ENCODE measurements at regions not wholly inside any gene's neighbourhood (a gene's known extent, or its start where the extent isn't known, plus 50 kb on each side); places are given as distances from the start of the nearest gene placed in this dataset.
"Not testable (repeated sequence)": the region's sequence is repeated elsewhere in the genome, so short reads cannot be mapped to it uniquely, and the experiment has no call there.

DNA sequence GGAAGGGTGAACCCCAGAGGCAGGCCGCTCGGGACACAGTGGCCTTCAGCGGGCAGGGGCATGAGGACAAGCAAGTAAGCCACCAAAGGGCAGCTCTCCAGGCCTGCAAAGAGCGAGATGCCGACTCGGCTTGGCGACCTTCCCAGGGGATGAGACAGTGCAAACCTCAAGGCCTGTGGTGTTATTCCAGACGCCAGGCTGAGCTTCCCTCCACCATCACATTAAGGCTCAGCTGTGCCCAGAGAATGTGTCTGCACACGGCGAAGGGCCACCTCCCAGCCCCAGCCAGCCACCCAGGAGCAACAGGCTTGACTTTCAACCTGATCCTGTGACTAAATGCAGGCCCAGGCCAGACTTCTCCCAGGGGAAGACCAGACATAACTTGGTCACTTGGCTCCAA is 251.4 kb downstream of the SOX9 start:
- DNase-seq = no peak

GRCh38 chr17:72373910-72374741 is 253.3 kb downstream of the SOX9 start:
- DNase-seq = peak; percentile 7 to 81

DNA sequence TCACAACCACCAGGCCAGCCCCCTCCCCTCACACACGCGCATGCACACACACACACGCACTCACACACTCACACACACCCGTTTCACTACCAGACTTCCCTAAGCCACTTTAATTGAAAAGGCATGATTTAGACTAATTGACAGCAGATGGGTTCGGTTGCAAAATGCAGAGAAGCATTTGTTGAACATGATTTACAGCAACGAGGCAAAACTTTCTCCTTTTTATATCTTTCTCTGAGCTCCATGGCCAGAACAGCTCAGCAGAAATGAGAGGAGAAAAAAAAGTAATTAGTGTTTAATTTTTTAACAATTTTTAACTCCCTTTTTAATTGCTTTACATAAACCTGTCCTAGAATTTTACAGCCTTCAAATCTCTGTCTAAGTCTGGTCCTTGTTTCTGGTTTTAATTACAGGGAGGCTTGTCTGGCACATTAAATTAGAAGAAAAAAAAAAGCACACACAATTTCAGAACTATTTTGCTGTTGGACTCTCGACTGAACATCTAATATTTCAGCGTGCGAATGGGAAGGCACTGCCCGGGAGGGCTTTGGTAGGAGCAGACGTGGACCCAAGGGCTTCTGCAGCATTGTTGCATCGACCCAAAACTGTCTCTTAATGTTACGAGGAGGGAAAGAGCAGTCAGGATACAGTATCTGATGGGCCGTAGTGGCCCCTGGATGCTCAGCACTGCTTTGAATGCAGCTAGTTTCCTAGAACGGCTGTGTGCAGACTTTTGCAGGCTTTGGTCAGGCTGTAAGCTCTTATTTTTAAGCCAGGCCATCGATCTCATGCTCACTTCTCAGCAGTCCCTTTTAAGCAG is 255.9 kb downstream of the SOX9 start:
- DNase-seq = peak in 1 of 2 experiments; percentile 49

GRCh38 chr17:72378414-72379390 is 257.9 kb downstream of the SOX9 start:
- DNase-seq = no peak

DNA sequence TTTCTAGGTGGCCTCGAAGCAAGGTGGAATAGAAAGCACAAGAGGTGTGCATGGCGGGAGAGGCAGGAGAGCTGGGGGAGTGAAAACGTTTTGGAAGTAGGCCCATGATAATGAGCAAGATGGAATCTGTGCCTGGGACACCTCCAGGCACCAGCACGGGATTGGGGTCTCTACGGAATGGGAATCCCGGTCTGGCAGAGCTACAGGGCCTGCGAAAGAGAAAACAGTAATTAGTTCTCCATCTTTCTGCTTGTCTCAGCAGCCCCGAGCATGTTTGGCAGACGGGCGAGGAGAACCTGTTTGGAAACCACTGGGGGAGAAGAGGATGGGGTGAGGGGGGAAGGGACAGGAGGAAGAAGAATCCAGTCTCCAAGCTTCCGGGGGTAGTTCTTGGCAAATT is 258.7 kb downstream of the SOX9 start:
- no peak for DNase-seq

- DNase-seq = no peak
Measured at GRCh38 chr17:72380120-72380519, 259.3 kb downstream of the SOX9 start.

DNA sequence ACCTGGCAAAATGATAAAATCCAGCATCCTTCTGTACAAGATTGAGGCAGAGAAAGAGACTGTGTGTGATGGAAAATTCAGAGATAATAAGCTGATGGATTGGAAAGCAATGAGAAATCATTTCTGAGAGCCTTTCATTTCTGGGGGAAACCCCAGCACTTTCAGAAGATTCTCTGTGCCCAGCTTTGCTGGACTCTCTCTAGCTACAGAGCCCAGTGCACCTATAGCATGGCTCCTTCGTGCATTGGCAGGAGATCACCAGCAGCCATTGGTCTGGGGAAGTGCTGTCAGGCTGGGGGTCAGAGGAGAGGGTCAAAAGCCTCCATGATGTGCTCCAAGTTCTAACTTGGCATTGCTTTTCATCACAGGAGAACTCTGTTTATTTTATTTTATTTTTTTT is 259.9 kb downstream of the SOX9 start:
- DNase-seq = no peak

DNA sequence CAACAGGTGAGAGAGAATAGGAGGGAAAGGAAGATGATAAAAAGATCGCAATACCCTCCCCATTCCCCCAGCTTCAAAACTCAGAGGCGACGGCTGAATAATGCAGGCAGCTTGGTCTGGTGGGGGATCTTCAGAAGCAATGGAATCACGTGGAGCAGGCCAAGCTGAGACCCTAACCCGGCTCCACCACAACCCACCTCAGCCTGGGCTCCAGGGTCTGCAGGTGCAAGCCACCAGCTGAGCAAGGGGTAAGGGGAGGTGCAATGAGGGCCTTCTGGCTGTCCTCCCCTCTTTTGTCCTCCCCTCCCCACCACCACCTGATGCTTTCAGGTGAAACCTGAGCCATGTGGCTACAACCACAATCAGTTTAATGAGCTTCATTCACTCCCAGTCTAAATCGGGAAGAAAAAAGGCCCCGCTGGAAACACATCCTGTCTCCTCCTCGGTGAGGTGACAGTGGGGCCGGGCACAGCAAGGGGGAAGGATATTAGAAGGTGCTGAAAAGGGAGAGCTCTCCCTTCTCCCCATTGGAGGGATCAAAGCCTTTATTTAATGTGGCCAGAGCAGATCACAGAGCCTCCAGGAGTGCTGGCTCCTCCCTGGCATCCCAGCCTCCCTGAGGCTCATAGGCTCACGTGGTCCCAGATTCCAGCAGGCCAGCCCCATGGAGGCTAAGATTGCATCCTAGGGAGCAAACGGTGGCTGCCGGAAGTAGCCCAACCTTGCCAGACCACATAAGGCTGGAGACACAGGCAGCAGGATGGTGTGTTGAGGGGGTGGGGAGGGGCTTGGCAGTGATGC is 261.0 kb downstream of the SOX9 start:
- no peak for DNase-seq

- DNase-seq = no peak
Measured at GRCh38 chr17:72382971-72383722, 262.3 kb downstream of the SOX9 start.

DNA sequence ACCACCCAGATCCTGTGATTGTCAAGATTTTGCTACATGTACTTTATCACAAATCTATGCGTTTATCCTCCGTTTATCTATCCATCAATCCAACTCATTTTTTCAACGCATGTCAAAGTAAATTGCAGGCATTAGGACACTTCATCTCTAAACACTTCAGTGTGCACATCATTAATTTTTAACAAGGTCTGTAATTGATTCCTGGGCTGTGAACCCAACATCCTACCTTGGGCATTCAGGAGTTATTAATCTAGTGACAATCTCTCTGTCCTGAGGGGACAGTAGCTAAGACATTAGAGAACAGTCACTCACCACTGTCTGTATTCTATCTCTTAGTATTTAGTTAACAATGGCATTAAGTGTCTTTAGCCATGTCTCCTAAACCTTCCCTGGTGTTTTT is 264.7 kb downstream of the SOX9 start:
- no peak for DNase-seq

GRCh38 chr17:72386173-72386572 is 265.4 kb downstream of the SOX9 start:
- DNase-seq = not testable (repeated sequence)

DNA sequence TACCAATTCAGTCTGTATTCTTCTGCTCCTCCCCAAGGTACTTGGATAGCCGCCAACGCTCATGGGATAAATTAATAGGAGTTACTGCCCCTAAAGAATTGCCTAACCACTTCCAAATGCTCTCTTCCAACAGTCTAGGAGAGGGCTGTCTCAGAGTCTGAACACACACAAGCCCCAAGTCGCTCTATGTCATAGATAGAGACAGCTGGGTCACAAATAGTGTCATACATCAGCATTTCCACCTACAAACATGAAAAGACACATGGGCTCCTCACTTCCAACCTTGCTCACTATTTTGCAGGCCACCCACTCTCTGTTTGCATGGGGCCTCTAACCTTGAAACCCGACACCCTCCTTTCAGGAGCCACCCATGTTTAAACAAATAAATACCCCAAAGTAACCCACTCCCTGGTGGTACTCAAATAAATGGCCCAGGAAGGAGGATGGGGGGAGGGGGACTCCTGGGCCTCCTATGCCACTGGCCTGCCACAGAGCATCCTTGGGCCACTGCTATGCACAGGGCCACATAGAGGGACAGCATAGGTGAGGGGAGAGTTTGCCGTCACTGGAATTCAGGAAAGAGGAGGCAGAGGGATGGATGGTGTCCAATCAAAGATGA is 265.9 kb downstream of the SOX9 start:
- peak in 1 of 2 experiments; percentile 22 for DNase-seq

DNA sequence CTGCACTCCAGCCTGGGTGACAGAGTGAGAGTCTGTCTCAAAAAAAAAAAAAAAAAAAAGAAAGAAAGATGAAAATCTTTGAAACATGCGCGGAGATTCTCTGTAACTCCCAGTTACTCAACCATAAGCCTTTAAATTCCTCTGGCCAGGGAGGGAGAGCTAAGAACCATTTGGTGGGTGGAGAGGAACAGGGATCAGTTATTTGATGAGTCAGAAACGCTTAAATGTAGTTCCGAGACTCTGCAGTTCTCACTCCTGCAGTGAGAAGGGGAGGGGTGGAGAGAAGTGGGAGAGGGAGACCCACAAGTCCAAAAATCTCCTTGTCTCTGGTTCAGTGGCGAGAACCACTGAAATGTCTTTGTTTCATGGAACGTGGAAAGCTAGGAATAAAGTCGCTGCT is 266.7 kb downstream of the SOX9 start:
- no peak for DNase-seq

GRCh38 chr17:72387969-72388368 is 267.1 kb downstream of the SOX9 start:
- DNase-seq = no peak

GRCh38 chr17:72388765-72389473 is 268.1 kb downstream of the SOX9 start:
- no peak for DNase-seq

DNA sequence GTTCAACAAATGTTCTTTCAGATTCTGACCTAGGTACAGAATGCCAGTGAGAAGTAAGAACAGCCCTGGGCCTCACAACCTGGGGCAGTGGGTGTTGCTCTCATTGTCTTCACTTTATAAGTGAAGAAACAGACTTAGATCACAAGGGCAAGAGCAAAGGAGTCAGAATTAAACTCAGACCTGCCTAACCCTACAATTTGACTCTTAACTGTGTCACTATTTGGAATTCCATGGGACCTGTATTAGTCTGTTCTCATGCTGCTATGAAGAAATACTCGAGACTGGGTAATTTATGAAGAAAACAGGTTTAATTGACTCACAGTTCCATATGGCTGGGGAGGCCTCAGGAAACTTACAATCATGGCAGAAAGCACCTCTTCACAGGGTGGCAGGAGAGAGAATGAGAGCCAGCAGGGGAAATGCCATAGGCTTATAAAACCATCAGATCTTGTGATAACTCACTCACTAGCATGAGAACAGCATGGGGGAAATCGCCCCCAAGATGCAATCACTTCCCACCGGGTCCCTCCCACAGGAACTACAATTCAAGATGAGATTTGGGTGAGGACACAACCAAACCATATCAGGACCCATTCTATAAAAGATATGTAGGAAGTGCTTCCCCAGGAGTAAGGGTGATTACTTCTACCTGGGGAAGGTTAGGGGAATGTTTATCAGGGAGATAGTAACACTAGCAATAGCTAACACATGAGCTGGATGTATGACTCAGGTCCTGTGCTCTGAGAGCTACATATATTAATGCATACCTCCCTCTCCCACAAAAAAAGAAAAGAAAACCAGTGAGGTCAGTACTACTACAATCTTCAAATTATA is 270.1 kb downstream of the SOX9 start:
- no peak for DNase-seq

- DNase-seq = no peak
Measured at GRCh38 chr17:72392056-72393010, 271.5 kb downstream of the SOX9 start.

DNA sequence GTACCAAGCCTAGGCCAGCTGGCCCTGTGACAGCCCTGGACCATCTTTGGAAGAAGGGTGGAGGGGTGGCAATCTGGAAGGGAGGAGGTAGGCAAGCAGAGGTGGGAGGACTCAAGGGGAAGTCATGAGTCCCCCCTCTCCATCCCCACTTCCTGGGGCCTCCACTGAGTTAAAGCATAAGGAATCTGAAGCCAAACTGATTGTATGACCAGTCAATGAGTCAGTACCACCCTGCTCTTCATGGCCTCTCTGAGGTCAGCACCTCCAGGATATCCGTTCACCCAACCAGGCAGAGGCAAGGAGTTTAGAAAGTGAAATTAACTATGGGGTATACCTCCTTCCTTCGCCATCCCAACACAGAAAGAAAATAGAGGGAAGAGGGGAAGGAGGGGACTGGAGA is 272.7 kb downstream of the SOX9 start:
- DNase-seq = no peak

Measured in NCI-H446 (cell line).